Fibroblast of skin of right quadriceps (primary cell): ENCODE measurements at regions not wholly inside any gene's neighbourhood (a gene's known extent, or its start where the extent isn't known, plus 50 kb on each side); places are given as distances from the start of the nearest gene placed in this dataset.

Source experiments
- DNase-seq: peaks from one replicate; pipeline ENCODE4 v3.0.0-alpha.2; 2013

- peak; percentile 19 for DNase-seq
These were observed 518.8 kb downstream of the ADGRL2 start for GRCh38 chr1:82319546-82319945.

DNA sequence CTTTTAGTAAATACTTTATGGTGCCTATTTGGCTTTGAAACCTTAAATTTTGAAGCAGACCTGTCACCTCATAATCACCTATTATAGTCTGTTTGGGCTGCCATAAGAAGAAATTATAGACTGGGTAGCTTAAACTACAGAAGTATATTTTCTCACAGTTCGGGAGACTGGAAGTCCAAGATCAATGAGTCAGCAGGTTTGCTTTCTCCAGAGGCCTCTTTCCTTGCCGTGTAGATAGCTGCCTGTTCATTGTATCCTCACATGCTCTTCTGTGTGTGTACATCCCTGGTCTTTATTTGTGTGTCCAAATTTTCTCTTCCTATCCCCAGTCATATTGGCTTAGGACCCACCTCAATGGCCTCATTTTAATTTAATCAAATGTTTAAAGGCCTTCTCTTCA, 518.2 kb downstream of the ADGRL2 start:
- DNase-seq, result peak; percentile 6

DNA sequence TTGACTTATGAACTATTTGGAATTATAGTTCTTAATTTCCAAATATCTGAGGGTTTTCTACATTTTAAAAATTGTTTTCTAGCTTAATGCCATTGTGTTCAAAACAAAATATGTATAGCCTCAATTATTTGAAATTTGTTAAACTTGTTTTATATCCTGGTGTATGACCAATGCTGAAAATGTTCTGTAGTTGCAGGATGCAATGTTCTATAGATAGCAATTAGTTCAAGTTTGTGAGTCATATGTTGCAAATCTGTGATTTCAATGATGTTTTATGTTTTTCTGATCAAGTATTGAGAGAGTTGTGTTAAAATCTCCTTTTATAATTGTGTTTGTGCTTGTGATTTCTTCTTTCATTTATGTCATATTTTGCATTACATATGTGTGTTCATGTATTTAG, 517.5 kb downstream of the ADGRL2 start:
- peak; percentile 34 for DNase-seq

DNA sequence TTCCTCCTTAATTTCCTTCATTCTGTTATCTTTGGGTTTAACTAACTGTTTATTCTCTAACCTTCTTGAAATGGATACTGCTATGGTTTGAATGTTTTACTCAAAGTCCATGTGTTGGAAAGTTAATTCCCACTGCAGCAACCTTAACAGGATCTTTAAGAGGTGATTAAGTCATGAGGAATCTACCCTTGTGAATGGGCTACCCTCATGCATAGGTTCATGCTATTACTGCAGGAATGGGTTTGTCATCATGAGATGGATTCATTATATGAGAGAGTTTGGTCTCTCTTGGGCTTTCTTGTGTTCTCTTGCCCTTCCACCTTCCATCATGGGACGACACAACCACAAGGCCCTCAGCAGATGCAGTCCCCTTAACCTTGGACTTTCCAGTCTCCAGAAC, 516.9 kb downstream of the ADGRL2 start:
- DNase-seq, result peak; percentile 50

DNA sequence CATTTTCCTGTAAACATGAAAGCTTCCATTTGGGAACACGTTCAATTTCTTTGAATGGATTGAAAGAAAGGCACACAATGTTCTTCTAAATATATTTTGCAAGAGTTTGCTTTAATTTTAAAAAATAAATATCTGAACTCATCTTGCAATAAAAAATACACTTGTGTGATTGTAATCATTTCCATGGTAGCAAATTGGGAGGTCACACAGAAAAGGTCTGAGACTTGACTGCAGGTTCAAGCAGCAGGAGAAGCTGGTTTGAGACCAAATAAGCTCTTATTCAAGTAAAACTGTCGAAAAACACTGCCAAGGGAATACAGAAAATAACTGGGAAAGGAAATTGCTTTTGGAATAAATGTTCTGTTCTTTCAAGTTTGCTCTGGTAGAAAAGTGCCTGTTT, 498.9 kb downstream of the ADGRL2 start:
- DNase-seq, result no peak

- no peak for DNase-seq
These were observed 498.3 kb downstream of the ADGRL2 start for GRCh38 chr1:82299056-82299455.

GRCh38 chr1:82297139-82297896, 496.6 kb downstream of the ADGRL2 start:
- DNase-seq, result no peak

DNA sequence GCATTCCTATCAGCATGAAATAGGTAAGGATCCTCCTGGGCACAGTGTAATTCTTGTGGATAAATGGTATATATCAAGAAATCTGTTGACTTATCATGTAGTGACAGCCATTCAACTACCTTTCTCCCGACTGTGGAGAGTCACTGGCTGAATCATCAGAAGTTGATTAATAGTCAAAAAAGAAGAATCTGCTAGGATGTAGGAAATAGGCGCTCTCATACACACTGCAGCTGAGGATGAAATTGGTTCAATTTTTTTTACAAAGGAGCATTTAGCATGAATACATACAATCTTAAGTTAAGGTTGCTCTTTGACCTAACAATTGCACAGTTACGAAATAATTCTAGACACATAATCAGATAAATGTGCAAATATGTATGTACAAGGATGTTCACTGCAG, 486.8 kb downstream of the ADGRL2 start:
- DNase-seq, result no peak

DNA sequence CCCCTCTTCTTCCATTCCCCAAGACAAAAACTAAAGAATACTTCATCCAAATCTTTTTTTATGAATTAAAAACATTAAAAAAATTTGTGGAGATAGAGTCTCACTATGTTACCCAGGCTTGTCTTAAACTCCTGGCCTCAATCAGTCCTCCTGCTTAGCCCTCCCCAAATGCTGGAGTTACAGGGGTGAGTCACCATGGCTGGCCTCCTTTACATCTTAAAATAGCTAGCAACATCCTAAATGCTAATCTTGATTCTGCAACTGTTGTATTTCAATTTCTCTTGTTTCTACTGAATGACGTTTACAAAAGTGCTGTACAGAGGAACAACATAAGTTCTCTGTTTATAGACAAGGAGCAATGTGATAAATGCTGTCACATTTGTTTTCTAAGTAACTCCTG, 483.5 kb downstream of the ADGRL2 start:
- DNase-seq, result peak; percentile 9

DNA sequence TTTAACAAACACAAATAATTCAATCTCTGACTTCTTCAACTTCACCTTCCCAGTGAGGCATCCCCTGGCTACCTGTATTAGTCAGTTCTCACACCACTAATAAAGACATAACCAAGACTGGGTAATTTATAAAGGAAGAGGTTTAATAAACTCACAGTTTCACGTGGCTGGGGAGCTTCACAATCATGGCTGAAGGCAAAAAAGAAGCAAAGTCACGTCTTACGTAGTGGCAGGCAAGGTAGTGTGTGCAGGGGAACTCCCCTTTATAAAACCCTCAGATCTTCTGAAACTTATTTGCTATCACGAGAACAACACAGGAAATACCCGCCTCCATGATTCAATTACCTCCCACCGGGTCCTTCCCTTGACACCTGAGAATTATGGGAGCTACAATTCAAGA, 478.5 kb downstream of the ADGRL2 start:
- no peak for DNase-seq

DNA sequence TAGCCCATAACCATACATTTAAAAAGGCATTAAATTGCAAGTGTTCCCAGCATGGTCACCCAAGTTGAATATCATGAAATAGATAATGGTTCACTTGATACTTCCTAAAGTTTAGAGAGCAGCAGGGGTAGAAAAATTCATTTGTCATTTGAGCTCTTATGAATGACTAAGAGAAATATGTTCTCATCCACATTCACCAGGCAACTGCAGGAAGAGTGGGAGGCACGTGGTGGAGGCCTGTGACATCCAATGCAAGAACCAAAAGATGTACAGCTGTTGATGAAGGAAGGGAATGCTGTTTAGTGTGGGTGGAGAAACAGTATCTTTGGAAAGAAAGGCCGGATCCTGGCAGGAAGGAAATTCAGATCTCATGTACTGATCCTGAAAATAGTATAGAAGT, 473.1 kb downstream of the ADGRL2 start:
- DNase-seq, result peak; percentile 3

- peak; percentile 55 for DNase-seq
These were observed 468.7 kb downstream of the ADGRL2 start for GRCh38 chr1:82269431-82269830.

- DNase-seq, result no peak
These were observed 468.1 kb downstream of the ADGRL2 start for GRCh38 chr1:82268826-82269225.

DNA sequence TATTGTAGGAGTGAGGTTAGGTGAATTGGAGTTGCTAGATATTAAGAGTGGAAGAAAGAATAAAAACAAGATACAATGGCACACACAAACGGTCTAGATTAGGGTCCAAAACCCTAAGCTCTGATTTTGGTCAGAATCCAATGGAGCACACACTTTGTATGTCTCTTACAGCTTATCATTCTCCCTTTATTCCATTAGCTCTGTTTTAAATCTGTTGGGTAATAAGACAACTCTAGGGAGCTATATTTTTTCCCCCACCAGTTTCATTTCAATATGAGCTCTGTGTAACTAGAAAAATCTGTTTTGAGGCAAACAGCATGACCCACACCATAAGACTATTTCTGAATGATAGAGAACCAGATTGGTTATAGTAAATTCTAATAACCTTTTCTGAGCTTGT, 465.6 kb downstream of the ADGRL2 start:
- DNase-seq, result no peak

GRCh38 chr1:82265436-82265835, 464.7 kb downstream of the ADGRL2 start:
- no peak for DNase-seq

DNA sequence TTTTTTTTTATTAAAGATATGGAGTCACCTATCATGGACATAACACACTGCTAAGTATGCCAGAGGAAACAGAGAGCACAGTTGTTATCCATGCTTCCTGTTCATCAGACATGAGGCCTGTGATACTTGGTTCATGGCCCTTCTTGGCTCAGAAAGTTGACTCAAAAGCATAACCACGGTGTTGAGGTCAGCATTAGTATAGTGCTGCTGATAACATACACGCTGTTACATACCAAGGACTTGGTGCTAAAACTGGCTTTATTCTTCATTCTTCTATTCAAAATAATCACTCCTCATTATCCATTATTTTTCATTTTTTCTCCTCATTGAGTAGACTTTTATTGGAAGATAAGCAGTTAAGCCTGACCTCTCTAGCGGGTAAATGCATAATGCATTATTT, 464.1 kb downstream of the ADGRL2 start:
- DNase-seq, result no peak

DNA sequence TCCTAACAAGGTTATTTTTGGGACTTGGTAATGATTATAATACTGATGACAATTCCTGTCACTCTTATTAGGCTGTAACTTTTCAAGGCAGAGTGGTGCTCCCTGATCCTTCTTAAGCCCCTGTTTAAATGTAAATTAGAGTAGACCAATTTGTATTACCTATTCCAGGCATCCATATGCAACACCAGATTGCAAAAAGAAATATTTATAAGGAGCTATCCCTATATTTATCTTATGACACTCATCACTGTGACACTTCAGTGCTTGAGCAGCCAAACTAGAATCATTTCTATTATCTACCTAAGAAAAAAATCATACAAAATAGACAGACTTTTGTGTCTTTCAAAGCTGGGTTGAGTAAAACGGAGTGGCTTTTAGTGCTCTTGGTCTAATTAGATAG, 462.7 kb downstream of the ADGRL2 start:
- DNase-seq, result no peak

GRCh38 chr1:82260666-82261065, 459.9 kb downstream of the ADGRL2 start:
- DNase-seq, result no peak

GRCh38 chr1:82260051-82260450, 459.3 kb downstream of the ADGRL2 start:
- DNase-seq, result no peak

DNA sequence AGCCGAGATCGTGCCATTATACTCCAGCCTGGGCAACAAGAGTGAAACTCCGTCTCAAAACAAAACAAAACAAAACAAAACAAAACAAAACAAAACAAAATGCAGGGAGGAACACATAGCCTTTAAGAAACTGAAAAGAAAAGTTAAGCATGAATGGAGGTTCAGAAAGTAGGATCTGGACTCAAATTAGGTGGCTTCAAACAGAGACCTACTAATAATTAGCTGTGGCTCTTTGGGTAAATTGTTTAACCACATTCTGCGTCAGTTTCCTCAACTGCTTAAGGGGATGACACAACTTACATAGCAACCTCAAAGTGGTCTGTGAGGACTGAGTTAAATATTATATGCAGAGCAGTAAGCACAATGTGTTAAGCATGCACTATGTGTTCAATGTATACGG, 458.2 kb downstream of the ADGRL2 start:
- no peak for DNase-seq

DNA sequence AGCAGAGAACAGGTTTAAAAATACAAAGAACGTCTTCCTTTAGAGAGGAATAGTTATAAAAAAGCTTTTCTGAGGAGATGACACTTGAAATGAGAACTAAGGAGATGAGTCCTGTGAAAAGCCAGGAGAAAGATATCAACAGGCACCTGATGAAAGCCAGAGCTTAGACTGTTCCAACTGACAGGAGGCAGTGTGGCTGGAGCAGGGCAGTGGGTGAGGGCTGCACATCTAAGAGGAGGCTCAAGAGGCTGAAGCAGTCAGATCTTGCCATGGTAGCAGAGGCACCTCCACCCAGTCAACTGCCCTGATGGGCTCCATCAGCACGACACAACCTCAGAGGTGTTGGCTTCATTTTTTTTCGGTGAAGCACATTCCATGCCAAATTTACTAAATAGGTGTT, 445.3 kb downstream of the ADGRL2 start:
- DNase-seq, result no peak

DNA sequence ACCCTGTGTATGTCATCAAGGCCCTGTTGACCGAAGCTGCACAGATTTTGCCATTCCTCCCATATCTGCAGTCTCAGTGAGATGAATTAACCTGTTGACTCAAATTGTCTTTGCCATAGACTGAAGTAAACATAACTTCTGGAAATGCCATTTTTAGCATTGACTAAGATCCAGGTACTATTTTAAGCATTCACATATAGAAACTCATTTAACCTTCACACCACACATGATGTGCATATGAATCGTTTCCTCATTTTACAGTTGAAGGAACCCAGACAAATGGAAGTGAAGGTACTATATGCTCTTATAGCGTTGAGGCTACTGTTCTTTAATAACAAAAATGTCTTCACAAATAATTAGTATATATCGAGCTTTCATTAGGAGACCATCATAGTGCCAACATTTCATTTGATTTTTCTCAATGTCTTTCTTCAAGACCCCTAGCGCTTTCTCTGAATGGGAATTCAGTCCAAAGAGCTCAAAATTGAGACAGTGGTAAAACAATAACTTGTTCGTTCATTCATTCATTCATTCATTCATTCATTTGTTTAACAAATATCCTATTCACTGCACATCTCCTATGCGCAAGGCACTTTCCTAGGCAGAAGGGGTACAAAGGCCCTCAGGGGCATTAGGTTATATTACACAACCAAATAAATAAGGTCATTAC, 444.7 kb downstream of the ADGRL2 start:
- DNase-seq, result no peak

DNA sequence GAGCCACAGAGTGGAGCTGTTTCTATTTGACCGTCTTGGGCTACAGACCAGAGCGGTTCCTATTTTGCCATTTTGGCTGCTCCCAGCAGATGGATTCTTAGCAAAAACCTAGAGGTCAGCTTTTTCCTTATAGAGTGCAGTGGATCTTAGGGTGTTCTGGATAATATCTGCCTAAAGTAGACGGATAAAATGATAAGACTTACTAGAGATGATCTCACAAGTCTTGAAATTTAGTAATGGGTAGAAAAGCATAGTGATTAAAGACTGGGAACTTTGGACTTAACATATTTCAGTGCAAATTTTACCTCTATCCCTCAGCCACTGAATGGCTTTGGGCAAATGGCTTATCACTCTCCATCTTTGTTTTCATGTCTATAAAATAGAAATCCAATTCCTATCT, 439.8 kb downstream of the ADGRL2 start:
- DNase-seq, result no peak

DNA sequence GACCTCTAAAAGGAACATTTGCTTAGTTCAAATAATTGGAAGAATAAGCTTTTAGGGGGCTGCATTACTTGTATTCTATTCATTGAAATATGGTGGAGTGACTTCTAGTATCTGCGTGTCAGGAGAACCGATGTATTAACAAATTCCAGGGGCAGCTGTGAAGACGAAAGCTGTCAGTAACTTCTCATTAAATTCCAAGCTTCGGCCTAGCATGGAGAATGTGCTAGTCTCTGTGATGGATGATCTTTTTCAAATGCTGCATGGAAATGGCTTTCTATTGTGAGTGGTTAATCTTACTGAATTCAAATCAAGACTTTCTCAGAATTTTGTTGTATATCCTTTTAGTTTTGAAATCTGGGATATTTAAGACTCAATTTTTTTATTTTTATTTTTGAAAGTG, 429.9 kb downstream of the ADGRL2 start:
- DNase-seq, result no peak
